ENCODE measurements at regions not wholly inside any gene's neighbourhood (a gene's known extent, or its start where the extent isn't known, plus 50 kb on each side); places are given as distances from the start of the nearest gene placed in this dataset.

DNA sequence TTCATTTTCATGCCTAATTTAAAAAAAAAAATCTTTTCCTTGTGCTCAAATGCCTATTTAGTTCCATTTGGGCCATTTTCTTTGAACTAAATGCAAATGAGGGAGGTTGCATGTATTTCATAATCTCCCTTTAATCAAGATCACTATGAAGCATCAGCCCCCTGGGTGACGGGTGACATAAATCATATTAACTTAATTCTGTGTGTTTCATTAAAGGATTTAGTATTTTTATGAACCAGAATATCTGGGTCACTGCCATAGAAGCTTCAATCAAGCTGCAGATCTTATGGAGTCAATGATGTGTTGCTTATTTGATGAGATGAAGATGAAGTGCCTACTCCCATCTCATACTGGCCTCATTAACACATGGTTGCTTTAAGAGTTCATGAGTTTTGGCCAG, 301.9 kb upstream of the PRKCQ start:
- no peak for TF ChIP-seq CTCF (IDR thresholded peaks at IDR 0.05; ENCODE audit: low read depth, low read length)
- TF ChIP-seq POLR2A (IDR thresholded peaks at IDR 0.05; ENCODE audit: extremely low read depth, insufficient read length): no peak
- no peak for TF ChIP-seq MAX (IDR thresholded peaks at IDR 0.05; ENCODE audit: low read depth, low read length)

All from NB4 (cell line).